Kidney glomerular epithelial cell (primary cell): ENCODE measurements at regions not wholly inside any gene's neighbourhood (a gene's known extent, or its start where the extent isn't known, plus 50 kb on each side); places are given as distances from the start of the nearest gene placed in this dataset.

Experiments
- DNase-seq: peaks from one replicate; lab custom pipeline; 2025; lab: John Stamatoyannopoulos, UW

DNA sequence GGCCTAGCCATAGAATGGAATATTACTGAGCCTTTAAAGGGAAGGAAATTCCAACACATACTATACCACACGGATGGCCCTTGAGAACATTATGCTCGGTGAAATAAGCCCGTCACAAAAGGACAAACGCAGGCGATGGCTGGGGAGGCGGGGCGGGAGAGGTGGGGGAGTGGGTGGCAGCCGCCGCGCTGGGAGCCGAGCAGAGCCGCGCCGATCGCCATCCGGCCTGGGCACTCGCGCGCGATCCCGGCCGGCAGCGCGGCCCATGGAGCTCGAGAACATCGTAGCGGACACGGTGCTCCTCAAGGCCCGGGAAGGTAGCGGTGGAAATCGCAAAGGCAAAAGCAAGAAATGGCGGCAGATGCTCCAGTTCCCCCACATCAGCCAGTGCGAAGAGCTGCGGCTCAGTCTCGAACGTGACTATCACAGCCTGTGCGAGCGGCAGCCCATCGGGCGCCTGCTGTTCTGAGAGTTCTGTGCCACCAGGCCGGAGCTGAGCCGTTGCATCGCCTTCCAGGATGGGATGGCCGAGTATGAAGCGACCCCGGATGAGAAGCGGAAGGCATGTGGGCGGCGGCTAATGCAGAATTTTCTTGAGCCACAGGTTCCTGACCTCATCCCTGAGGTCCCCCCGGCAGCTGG lies 140.1 kb downstream of the ZDHHC20 start:
- DNase-seq: no peak

DNA sequence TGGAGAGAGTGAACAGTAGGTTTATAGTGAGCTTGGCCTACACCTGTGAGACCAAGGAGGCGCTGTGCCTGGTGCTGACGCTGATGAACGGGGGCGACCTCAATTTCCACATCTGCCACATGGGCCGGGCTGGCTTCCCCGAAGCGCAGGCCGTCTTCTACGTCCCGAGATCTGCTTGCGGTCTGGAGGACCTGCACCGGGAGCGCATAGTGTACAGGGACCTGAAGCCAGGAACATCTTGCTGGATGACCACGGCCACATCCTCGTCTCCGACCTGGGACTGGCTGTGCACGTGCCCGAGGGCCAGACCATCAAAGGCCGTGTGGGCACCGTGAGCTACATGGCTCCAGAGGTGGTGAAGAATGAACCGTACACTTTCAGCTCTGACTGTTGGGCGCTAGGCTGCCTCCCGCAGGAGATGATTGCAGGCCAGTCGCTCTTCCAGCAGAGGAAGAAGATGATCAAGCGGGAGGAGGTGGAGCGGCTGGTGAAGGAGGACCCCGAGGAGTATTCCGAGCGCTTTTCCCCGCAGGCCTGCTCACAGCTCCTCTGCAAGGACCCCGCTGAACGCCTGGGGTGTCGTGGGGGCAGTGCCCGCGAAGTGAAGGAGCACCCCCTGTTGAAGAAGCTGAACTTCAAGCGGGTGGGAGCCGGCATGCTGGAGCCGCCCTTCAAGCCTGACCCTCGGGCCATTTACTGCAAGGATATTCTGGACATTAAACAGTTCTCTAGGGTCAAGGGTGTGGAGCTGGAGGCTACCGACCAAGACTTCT lies 139.0 kb downstream of the ZDHHC20 start:
- DNase-seq: no peak

- no peak for DNase-seq
Measured at GRCh38 chr13:21320642-21321034, 138.5 kb downstream of the ZDHHC20 start.

DNA sequence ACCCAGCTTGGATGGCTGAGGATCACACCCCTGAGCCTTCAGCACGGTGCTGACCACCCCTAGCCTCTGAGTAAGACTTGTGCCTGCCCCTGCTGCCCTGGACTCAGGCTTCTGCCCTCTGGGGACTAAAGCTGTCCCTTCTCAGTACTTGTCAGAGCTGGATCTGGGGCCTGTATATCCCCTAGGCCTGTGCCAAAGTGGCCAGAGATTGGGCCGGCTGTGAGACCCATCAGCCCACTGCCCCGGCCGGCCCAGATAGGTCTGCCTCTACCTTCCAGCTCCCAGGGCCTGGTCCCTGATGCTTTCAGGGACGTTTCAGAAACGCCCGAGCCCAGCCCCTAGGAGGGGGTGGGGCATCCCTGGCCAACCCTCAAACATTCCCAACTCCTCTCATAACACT lies 137.8 kb downstream of the ZDHHC20 start:
- DNase-seq: no peak

DNA sequence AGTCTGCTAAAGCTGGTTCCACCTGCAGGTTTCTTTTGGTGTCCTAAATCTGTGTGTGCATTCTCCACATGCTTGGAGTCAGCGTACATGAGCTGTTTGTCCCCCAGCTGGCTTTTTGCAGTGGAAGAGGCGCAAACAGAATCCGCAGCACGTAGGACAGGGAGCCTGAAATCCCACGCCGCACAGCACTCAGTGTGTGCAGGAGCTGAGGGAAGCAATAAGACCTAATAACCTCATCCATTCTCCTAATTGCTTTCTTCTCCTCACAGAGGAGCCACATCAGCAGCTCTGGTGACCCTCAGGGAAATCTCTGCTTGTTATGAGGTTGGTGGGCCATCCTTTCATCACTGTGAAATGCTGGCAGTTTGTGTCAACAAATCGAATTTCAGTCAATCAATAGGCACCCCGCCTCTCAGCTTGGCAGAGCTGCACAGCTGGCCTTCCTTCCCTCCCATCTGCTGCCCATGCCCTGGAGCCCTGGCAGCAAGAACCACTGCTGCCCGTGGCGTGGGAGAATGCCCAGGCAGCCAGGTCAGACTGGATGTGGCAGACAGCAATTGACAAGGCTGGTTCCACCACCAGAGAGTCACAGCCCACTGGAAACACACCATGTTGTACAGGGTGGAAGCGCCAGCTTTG lies 136.7 kb downstream of the ZDHHC20 start:
- DNase-seq: no peak
